ENCODE measurements at regions not wholly inside any gene's neighbourhood (a gene's known extent, or its start where the extent isn't known, plus 50 kb on each side); places are given as distances from the start of the nearest gene placed in this dataset.

GRCh38 chr13:103326326-103326725 lies 260.1 kb upstream of the SLC10A2 start:
- Histone ChIP-seq H3K9me3 (ENCODE audit: control insufficient read depth in 2 of 2, low read length in 2 of 2) (no peaks in the 10 kb centered on the region), H3K9ac (ENCODE audit: low read length in 2 of 2) (no peak overlapping the region), H3K4me3 (ENCODE audit: low read length in 2 of 2) (no peak overlapping the region), H3K4me1 (ENCODE audit: control insufficient read depth, insufficient read depth, low read length) (no peaks in the 10 kb centered on the region), H3K36me3 (ENCODE audit: control insufficient read depth in 2 of 2, insufficient read depth in 2 of 2, low read length in 2 of 2) (no peaks in the 10 kb centered on the region), H3K27ac (ENCODE audit: low read length) (no peak overlapping the region), H3K27me3 (ENCODE audit: control insufficient read depth in 1 of 2, insufficient read depth in 2 of 2, low read length in 2 of 2) (no peaks in the 10 kb centered on the region)

- no peaks in the 10 kb centered on the region for H3K36me3 ChIP-seq (ENCODE audit: control insufficient read depth in 2 of 2, insufficient read depth in 2 of 2, low read length in 2 of 2)
- no peak overlapping the region for H3K27ac ChIP-seq (ENCODE audit: low read length)
- no peak overlapping the region for H3K4me3 ChIP-seq (ENCODE audit: low read length in 2 of 2)
- no peaks in the 10 kb centered on the region for H3K27me3 ChIP-seq (ENCODE audit: control insufficient read depth in 1 of 2, insufficient read depth in 2 of 2, low read length in 2 of 2)
- no peaks in the 10 kb centered on the region for H3K9me3 ChIP-seq (ENCODE audit: control insufficient read depth in 2 of 2, low read length in 2 of 2)
- H3K9ac ChIP-seq (ENCODE audit: low read length in 2 of 2) = no peak overlapping the region
- no peaks in the 10 kb centered on the region for H3K4me1 ChIP-seq (ENCODE audit: control insufficient read depth, insufficient read depth, low read length)
Measured at GRCh38 chr13:103325672-103326071, 259.5 kb upstream of the SLC10A2 start.

DNA sequence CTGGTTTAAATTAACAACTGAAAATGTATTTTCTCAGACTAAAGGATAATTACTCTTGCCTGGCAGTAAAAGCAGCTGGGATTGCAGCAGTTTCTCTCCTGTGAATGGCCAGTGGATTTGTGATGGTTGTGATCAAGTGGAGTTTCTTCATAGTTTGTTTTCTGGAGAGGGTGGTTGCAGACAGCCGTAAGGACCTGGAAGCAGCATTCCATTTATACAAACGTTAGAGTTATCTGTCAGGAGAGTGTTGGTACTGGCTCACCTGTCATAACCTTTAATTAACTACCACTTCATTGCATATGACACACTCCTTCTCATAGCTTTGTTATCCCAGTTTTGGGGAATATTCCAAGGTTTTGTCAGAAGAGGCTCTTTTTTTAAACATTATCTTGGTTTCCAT lies 258.4 kb upstream of the SLC10A2 start:
- H3K9ac ChIP-seq (ENCODE audit: low read length in 2 of 2) = no peak overlapping the region
- no peaks in the 10 kb centered on the region for H3K4me1 ChIP-seq (ENCODE audit: control insufficient read depth, insufficient read depth, low read length)
- no peak overlapping the region for H3K27ac ChIP-seq (ENCODE audit: low read length)
- H3K36me3 ChIP-seq (ENCODE audit: control insufficient read depth in 2 of 2, insufficient read depth in 2 of 2, low read length in 2 of 2) = no peaks in the 10 kb centered on the region
- H3K4me3 ChIP-seq (ENCODE audit: low read length in 2 of 2) = no peak overlapping the region
- no peaks in the 10 kb centered on the region for H3K27me3 ChIP-seq (ENCODE audit: control insufficient read depth in 1 of 2, insufficient read depth in 2 of 2, low read length in 2 of 2)
- H3K9me3 ChIP-seq (ENCODE audit: control insufficient read depth in 2 of 2, low read length in 2 of 2) = no peaks in the 10 kb centered on the region

GRCh38 chr13:103315711-103316110 lies 249.5 kb upstream of the SLC10A2 start:
- no peak overlapping the region for H3K9ac ChIP-seq (ENCODE audit: low read length in 2 of 2)
- no peaks in the 10 kb centered on the region for H3K4me1 ChIP-seq (ENCODE audit: control insufficient read depth, insufficient read depth, low read length)
- no peaks in the 10 kb centered on the region for H3K36me3 ChIP-seq (ENCODE audit: control insufficient read depth in 2 of 2, insufficient read depth in 2 of 2, low read length in 2 of 2)
- H3K27me3 ChIP-seq (ENCODE audit: control insufficient read depth in 1 of 2, insufficient read depth in 2 of 2, low read length in 2 of 2) = no peaks in the 10 kb centered on the region
- no peak overlapping the region for H3K4me3 ChIP-seq (ENCODE audit: low read length in 2 of 2)
- no peak overlapping the region for H3K27ac ChIP-seq (ENCODE audit: low read length)
- H3K9me3 ChIP-seq (ENCODE audit: control insufficient read depth in 2 of 2, low read length in 2 of 2) = no peaks in the 10 kb centered on the region

- Histone ChIP-seq H3K36me3 (ENCODE audit: control insufficient read depth in 2 of 2, insufficient read depth in 2 of 2, low read length in 2 of 2) (no peaks in the 10 kb centered on the region), H3K4me3 (ENCODE audit: low read length in 2 of 2) (no peak overlapping the region), H3K4me1 (ENCODE audit: control insufficient read depth, insufficient read depth, low read length) (no peaks in the 10 kb centered on the region), H3K9me3 (ENCODE audit: control insufficient read depth in 2 of 2, low read length in 2 of 2) (no peaks in the 10 kb centered on the region), H3K27me3 (ENCODE audit: control insufficient read depth in 1 of 2, insufficient read depth in 2 of 2, low read length in 2 of 2) (no peaks in the 10 kb centered on the region), H3K27ac (ENCODE audit: low read length) (no peak overlapping the region), H3K9ac (ENCODE audit: low read length in 2 of 2) (no peak overlapping the region)
Measured at GRCh38 chr13:103312467-103312866, 246.2 kb upstream of the SLC10A2 start.

DNA sequence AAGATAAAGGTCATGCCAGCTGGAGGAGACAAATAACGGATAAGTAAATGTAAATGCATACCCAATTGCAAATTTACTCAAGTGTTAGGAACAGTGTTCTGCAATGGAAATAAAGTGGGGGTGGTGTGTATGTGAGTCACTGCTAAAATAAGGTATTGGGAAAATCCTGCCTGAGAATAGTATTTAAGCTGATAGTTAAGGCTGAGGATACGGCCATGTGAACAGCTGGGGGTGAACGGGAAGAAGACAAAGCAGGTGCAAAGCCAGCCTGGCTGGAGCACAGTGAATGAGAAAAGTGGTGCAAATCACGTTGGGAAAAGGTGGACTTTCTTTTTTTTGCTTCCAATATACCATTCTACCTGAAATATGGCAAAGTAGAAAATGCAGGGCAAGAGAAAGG lies 242.4 kb upstream of the SLC10A2 start:
- Histone ChIP-seq H3K27ac (ENCODE audit: low read length) (no peak overlapping the region), H3K4me3 (ENCODE audit: low read length in 2 of 2) (no peak overlapping the region), H3K4me1 (ENCODE audit: control insufficient read depth, insufficient read depth, low read length) (no peaks in the 10 kb centered on the region), H3K9me3 (ENCODE audit: control insufficient read depth in 2 of 2, low read length in 2 of 2) (no peaks in the 10 kb centered on the region), H3K9ac (ENCODE audit: low read length in 2 of 2) (no peak overlapping the region), H3K36me3 (ENCODE audit: control insufficient read depth in 2 of 2, insufficient read depth in 2 of 2, low read length in 2 of 2) (no peaks in the 10 kb centered on the region), H3K27me3 (ENCODE audit: control insufficient read depth in 1 of 2, insufficient read depth in 2 of 2, low read length in 2 of 2) (no peaks in the 10 kb centered on the region)

GRCh38 chr13:103306163-103306562 lies 239.9 kb upstream of the SLC10A2 start:
- no peaks in the 10 kb centered on the region for H3K9me3 ChIP-seq (ENCODE audit: control insufficient read depth in 2 of 2, low read length in 2 of 2)
- no peak overlapping the region for H3K9ac ChIP-seq (ENCODE audit: low read length in 2 of 2)
- H3K27me3 ChIP-seq (ENCODE audit: control insufficient read depth in 1 of 2, insufficient read depth in 2 of 2, low read length in 2 of 2) = no peaks in the 10 kb centered on the region
- H3K4me3 ChIP-seq (ENCODE audit: low read length in 2 of 2) = no peak overlapping the region
- H3K36me3 ChIP-seq (ENCODE audit: control insufficient read depth in 2 of 2, insufficient read depth in 2 of 2, low read length in 2 of 2) = no peaks in the 10 kb centered on the region
- H3K4me1 ChIP-seq (ENCODE audit: control insufficient read depth, insufficient read depth, low read length) = no peaks in the 10 kb centered on the region
- H3K27ac ChIP-seq (ENCODE audit: low read length) = no peak overlapping the region

GRCh38 chr13:103303078-103303651 lies 236.9 kb upstream of the SLC10A2 start:
- no peak overlapping the region for H3K4me3 ChIP-seq (ENCODE audit: low read length in 2 of 2)
- H3K9ac ChIP-seq (ENCODE audit: low read length in 2 of 2) = no peak overlapping the region
- no peaks in the 10 kb centered on the region for H3K4me1 ChIP-seq (ENCODE audit: control insufficient read depth, insufficient read depth, low read length)
- H3K36me3 ChIP-seq (ENCODE audit: control insufficient read depth in 2 of 2, insufficient read depth in 2 of 2, low read length in 2 of 2) = no peaks in the 10 kb centered on the region
- H3K9me3 ChIP-seq (ENCODE audit: control insufficient read depth in 2 of 2, low read length in 2 of 2) = peaks cover 0 to 3% of the 10 kb centered on the region in 2 donors
- no peak overlapping the region for H3K27ac ChIP-seq (ENCODE audit: low read length)
- H3K27me3 ChIP-seq (ENCODE audit: control insufficient read depth in 1 of 2, insufficient read depth in 2 of 2, low read length in 2 of 2) = no peaks in the 10 kb centered on the region

DNA sequence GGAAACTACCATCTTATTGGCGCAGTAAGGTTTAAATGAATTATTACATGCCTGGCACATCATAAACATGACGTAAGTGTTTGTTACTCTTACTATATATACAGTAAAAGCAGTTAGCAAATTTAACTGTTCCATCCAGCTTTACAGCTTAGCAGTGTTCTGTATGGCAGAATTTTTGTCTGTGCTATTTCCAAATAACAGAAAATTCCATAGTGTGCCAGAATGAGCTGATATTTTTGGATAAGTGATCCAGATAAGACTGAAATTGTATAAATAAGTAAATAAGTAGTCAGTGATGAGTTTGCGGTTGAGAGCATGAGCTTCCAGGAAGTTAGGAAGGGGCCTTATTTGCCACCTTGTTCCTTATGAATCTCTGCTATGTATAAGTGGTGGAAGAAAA lies 236.5 kb upstream of the SLC10A2 start:
- H3K27me3 ChIP-seq (ENCODE audit: control insufficient read depth in 1 of 2, insufficient read depth in 2 of 2, low read length in 2 of 2) = no peaks in the 10 kb centered on the region
- no peak overlapping the region for H3K27ac ChIP-seq (ENCODE audit: low read length)
- peaks cover 0 to 3% of the 10 kb centered on the region in 2 donors for H3K9me3 ChIP-seq (ENCODE audit: control insufficient read depth in 2 of 2, low read length in 2 of 2)
- no peaks in the 10 kb centered on the region for H3K4me1 ChIP-seq (ENCODE audit: control insufficient read depth, insufficient read depth, low read length)
- H3K36me3 ChIP-seq (ENCODE audit: control insufficient read depth in 2 of 2, insufficient read depth in 2 of 2, low read length in 2 of 2) = no peaks in the 10 kb centered on the region
- no peak overlapping the region for H3K9ac ChIP-seq (ENCODE audit: low read length in 2 of 2)
- no peak overlapping the region for H3K4me3 ChIP-seq (ENCODE audit: low read length in 2 of 2)

GRCh38 chr13:103299079-103299478 lies 232.9 kb upstream of the SLC10A2 start:
- Histone ChIP-seq H3K4me3 (ENCODE audit: low read length in 2 of 2) (no peak overlapping the region), H3K27ac (ENCODE audit: low read length) (no peak overlapping the region), H3K36me3 (ENCODE audit: control insufficient read depth in 2 of 2, insufficient read depth in 2 of 2, low read length in 2 of 2) (no peaks in the 10 kb centered on the region), H3K9me3 (ENCODE audit: control insufficient read depth in 2 of 2, low read length in 2 of 2) (peaks cover 0 to 3% of the 10 kb centered on the region in 2 donors), H3K9ac (ENCODE audit: low read length in 2 of 2) (no peak overlapping the region), H3K27me3 (ENCODE audit: control insufficient read depth in 1 of 2, insufficient read depth in 2 of 2, low read length in 2 of 2) (no peaks in the 10 kb centered on the region), H3K4me1 (ENCODE audit: control insufficient read depth, insufficient read depth, low read length) (no peaks in the 10 kb centered on the region)

DNA sequence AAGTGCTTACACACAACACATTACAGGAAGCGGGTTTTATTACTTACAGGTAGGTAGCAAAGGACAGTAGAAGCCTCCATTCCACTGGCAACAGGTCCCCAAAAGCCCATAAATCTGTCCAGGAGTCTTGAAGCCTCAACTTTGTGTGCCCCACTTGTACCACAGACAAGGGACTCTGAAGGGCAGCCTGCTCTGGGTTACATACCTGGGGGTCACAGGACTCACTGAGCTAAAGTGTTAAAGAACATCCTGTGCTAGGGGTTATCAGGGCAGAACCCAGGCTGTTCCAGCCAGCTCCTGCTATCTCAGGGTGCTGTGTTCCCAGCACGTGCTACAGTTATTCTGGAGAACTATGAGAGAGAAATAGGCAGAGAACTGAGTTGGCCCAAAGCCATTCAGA lies 230.9 kb upstream of the SLC10A2 start:
- no peak overlapping the region for H3K9ac ChIP-seq (ENCODE audit: low read length in 2 of 2)
- peaks cover 0 to 3% of the 10 kb centered on the region in 2 donors for H3K9me3 ChIP-seq (ENCODE audit: control insufficient read depth in 2 of 2, low read length in 2 of 2)
- no peak overlapping the region for H3K27ac ChIP-seq (ENCODE audit: low read length)
- no peaks in the 10 kb centered on the region for H3K27me3 ChIP-seq (ENCODE audit: control insufficient read depth in 1 of 2, insufficient read depth in 2 of 2, low read length in 2 of 2)
- H3K36me3 ChIP-seq (ENCODE audit: control insufficient read depth in 2 of 2, insufficient read depth in 2 of 2, low read length in 2 of 2) = no peaks in the 10 kb centered on the region
- no peaks in the 10 kb centered on the region for H3K4me1 ChIP-seq (ENCODE audit: control insufficient read depth, insufficient read depth, low read length)
- H3K4me3 ChIP-seq (ENCODE audit: low read length in 2 of 2) = no peak overlapping the region
